MCF 10A (cell line): ENCODE measurements at regions not wholly inside any gene's neighbourhood (a gene's known extent, or its start where the extent isn't known, plus 50 kb on each side); places are given as distances from the start of the nearest gene placed in this dataset.
"Not testable (repeated sequence)": the region's sequence is repeated elsewhere in the genome, so short reads cannot be mapped to it uniquely, and the experiment has no call there.

Experiments
- BruUV-seq: library from RNA; stranded (reverse); fragments of 400-500 nt; replicated peaks from 2 replicates; lab custom pipeline; 2021; lab: Mats Ljungman, UMichigan
- CTCF ChIA-PET: fragments of 300-600 bp; sonication (Branson Sonifier 250); formaldehyde crosslinking; extraction: SDS; loops from one replicate; lab custom pipeline; 2021; ENCODE audit warnings: antibody characterized with exemption, inconsistent platforms; lab: Yijun Ruan, JAX
- POLR2A ChIA-PET: fragments of 300-600, 350-650 bp; sonication (Branson Sonifier 250); formaldehyde crosslinking; extraction: SDS; loops from one replicate; lab custom pipeline; 2020; ENCODE audit warnings: antibody characterized with exemption, inconsistent platforms; lab: Yijun Ruan, JAX
- DNase-seq: peaks from one replicate; pipeline ENCODE4 v3.0.0-alpha.2; 2018; ENCODE audit not compliant: unreplicated experiment
- H3K27ac Mint-ChIP-seq: one replicate; pipeline ENCODE4 v1.8.0; 2022; ENCODE audit warnings: mild to moderate bottlenecking, low read depth, mixed read lengths; ENCODE audit not compliant: unreplicated experiment
- H3K27me3 Mint-ChIP-seq: one replicate; pipeline ENCODE4 v1.8.0; 2022; ENCODE audit warnings: mixed read lengths; ENCODE audit not compliant: insufficient read depth, unreplicated experiment
- H3K36me3 Mint-ChIP-seq: one replicate; pipeline ENCODE4 v1.8.0; 2022; ENCODE audit warnings: mild to moderate bottlenecking, moderate library complexity, mixed read lengths; ENCODE audit not compliant: insufficient read depth, unreplicated experiment
- H3K4me1 Mint-ChIP-seq: one replicate; pipeline ENCODE4 v1.8.0; 2022; ENCODE audit warnings: mixed read lengths; ENCODE audit not compliant: insufficient read depth, unreplicated experiment
- H3K4me3 Mint-ChIP-seq: one replicate; pipeline ENCODE4 v1.8.0; 2022; ENCODE audit warnings: mild to moderate bottlenecking, moderate library complexity, mixed read lengths; ENCODE audit not compliant: unreplicated experiment
- H3K9me3 Mint-ChIP-seq: one replicate; pipeline ENCODE4 v1.8.0; 2022; ENCODE audit warnings: mixed read lengths; ENCODE audit not compliant: unreplicated experiment
- CTCF ChIP-seq: fragments of 200-600 bp; IDR thresholded peaks from one replicate; pipeline ENCODE4 v1.8.0; 2022; ENCODE audit warnings: antibody characterized with exemption, mild to moderate bottlenecking; ENCODE audit not compliant: unreplicated experiment
- intact Hi-C: fragments of 100-400 bp; cut with micrococcal nuclease; formaldehyde crosslinking; loops from 2 replicates; pipeline ENCODE4 v1.14.1; 2022

- CTCF ChIA-PET, result interaction anchor here (0.6 kb wide), 1 partner anchor 53 kb away, joined by 4 read pairs; no protein-coding TSS in a partner anchor
- no peaks in the 10 kb centered on the region for H3K4me1 Mint-ChIP-seq
- intact Hi-C loops, result no loop called here
- H3K27ac Mint-ChIP-seq, result no peak overlapping the region
- H3K27me3 Mint-ChIP-seq, result no peaks in the 10 kb centered on the region
- no TSS peak for BruUV-seq
- H3K9me3 Mint-ChIP-seq, result no peaks in the 10 kb centered on the region
- no peaks in the 10 kb centered on the region for H3K36me3 Mint-ChIP-seq
- no peak overlapping the region for H3K4me3 Mint-ChIP-seq
- no peak for TF ChIP-seq CTCF
- POLR2A ChIA-PET, result no interaction called here
- no peak for DNase-seq
Measured at GRCh38 chr9:30348904-30349303, 2035.5 kb upstream of the ACO1 start.

DNA sequence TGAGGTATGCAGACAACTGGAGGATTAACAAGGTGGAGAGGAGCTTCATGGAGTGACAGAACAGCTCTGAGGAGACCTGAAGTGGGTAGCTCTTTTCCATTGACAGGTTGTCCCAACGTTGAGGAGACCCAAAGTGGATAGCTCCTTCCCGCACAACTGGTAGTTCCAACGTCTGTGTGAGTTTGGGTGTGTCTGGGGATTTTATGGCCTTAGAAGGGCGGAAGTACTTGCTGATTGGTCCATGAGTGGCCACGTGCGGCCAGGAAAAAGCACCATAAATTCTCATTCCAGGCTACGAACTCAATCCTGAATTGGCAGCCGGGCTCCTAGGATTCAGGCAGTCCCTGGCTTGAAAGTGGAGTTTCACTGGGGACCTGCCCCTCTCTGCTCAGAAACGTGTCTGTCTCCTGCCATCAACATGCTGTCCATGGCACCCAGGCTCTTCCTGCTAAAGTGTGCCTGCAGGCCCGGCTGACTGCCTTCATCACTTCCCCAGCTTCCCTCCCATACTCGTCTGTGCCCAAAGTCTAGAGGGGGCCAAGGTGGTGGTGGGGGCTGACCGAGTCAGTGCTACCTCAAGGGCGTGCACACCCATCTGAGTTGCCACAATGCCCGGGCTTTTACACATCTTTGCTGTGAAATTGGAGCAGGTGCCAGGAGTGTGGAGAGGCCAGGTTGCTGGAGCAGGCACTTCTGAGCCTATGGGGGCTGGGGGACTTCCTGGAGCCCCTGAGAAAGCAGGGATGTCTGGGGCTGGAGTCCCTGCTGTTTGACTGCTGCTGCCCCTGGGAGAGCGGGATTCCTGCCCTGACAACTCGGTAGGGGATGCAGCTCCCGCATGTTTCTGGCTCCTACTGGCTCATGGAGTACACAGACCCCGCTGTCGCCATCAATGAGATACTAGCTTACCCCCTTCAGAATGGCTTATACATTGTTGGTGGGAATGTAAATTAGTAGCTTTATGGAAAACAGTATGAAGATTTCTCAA, 2034.6 kb upstream of the ACO1 start:
- no peaks in the 10 kb centered on the region for H3K4me1 Mint-ChIP-seq
- TF ChIP-seq CTCF, result no peak
- BruUV-seq, result no TSS peak
- H3K27me3 Mint-ChIP-seq, result peaks cover 2% of the 10 kb centered on the region
- intact Hi-C loops, result no loop called here
- CTCF ChIA-PET, result interaction anchor here (0.6 kb wide), 1 partner anchor 52 kb away, joined by 4 read pairs; no protein-coding TSS in a partner anchor
- H3K27ac Mint-ChIP-seq, result no peak overlapping the region
- no peaks in the 10 kb centered on the region for H3K9me3 Mint-ChIP-seq
- POLR2A ChIA-PET, result no interaction called here
- H3K4me3 Mint-ChIP-seq, result no peak overlapping the region
- H3K36me3 Mint-ChIP-seq, result no peaks in the 10 kb centered on the region
- DNase-seq, result no peak

- BruUV-seq, result no TSS peak
- POLR2A ChIA-PET, result interaction anchor here (0.8 kb wide), 1 partner anchor 17 kb away, joined by 3 read pairs; no protein-coding TSS in a partner anchor
- no peak for DNase-seq
- Mint-ChIP-seq H3K9me3 (no peaks in the 10 kb centered on the region), H3K4me1 (no peaks in the 10 kb centered on the region), H3K27me3 (peaks cover 13% of the 10 kb centered on the region), H3K4me3 (no peak overlapping the region), H3K36me3 (no peaks in the 10 kb centered on the region), H3K27ac (no peak overlapping the region)
- no peak for TF ChIP-seq CTCF
- intact Hi-C loops, result no loop called here
- CTCF ChIA-PET, result no interaction called here
Measured at GRCh38 chr9:30356221-30356620, 2028.2 kb upstream of the ACO1 start.

- no peak for TF ChIP-seq CTCF
- H3K27me3 Mint-ChIP-seq, result peaks cover 18% of the 10 kb centered on the region
- H3K4me3 Mint-ChIP-seq, result no peak overlapping the region
- no peaks in the 10 kb centered on the region for H3K4me1 Mint-ChIP-seq
- no peak overlapping the region for H3K27ac Mint-ChIP-seq
- ChIA-PET CTCF (no interaction called here), POLR2A (no interaction called here)
- BruUV-seq, result no TSS peak
- no peaks in the 10 kb centered on the region for H3K9me3 Mint-ChIP-seq
- no peaks in the 10 kb centered on the region for H3K36me3 Mint-ChIP-seq
- intact Hi-C loops, result no loop called here
- no peak for DNase-seq
Measured at GRCh38 chr9:30362373-30362772, 2022.1 kb upstream of the ACO1 start.

- CTCF ChIA-PET, H3K9me3 Mint-ChIP-seq, H3K4me3 Mint-ChIP-seq, DNase-seq, H3K36me3 Mint-ChIP-seq, H3K4me1 Mint-ChIP-seq, H3K27ac Mint-ChIP-seq, intact Hi-C loops, BruUV-seq: not testable (repeated sequence)
- H3K27me3 Mint-ChIP-seq, result peaks cover 27% of the 10 kb centered on the region
- POLR2A ChIA-PET, result interaction anchor here (0.7 kb wide), 1 partner anchor 871 kb away, joined by 3 read pairs; no protein-coding TSS in a partner anchor
Measured at GRCh38 chr9:30366140-30366539, 2018.3 kb upstream of the ACO1 start.
